Esophagus squamous epithelium (tissue), 5 donors: ENCODE measurements at regions not wholly inside any gene's neighbourhood (a gene's known extent, or its start where the extent isn't known, plus 50 kb on each side); places are given as distances from the start of the nearest gene placed in this dataset.

ENCODE experiments used
- DNase-seq: peaks from one replicate; lab custom pipeline; 2025; lab: John Stamatoyannopoulos, UW
- H3K27ac ChIP-seq, 4 donors: fragments of 200-600 bp; sonication (generic); one replicate each; pipeline ENCODE4 v1.5.1; 2016 to 2019; ENCODE audit warnings: mild to moderate bottlenecking in 1 of 4
- H3K27me3 ChIP-seq, 4 donors: fragments of 200-600 bp; sonication (generic); 1 replicate in 3 of 4; 2 replicates in 1 of 4; pipeline versions ENCODE4 v1.5.1 to v1.6.0; 2017 to 2021; ENCODE audit warnings: antibody characterized with exemption in 1 of 4
- H3K36me3 ChIP-seq, 3 donors: fragments of 200-600 bp; sonication (generic); one replicate each; pipeline ENCODE4 v1.5.1; 2016 to 2019
- H3K4me1 ChIP-seq, 3 donors: fragments of 200-600 bp; sonication (generic); one replicate each; pipeline ENCODE4 v1.5.1; 2017 to 2019
- H3K4me3 ChIP-seq, 4 donors: fragments of 200-600 bp; sonication (generic); 1 replicate in 3 of 4; 2 replicates in 1 of 4; pipeline ENCODE4 v1.5.1; 2016 to 2019; ENCODE audit warnings: mild to moderate bottlenecking in 2 of 4, moderate library complexity in 1 of 4
- H3K9me3 ChIP-seq, 3 donors: fragments of 200-600 bp; sonication (generic); one replicate each; pipeline ENCODE4 v1.5.1; 2016 to 2019
- POLR2A ChIP-seq, 4 donors: fragments of 450-650 bp; IDR thresholded peaks; one replicate each; pipeline ENCODE4 v1.6.1; 2017; ENCODE audit warnings: antibody characterized with exemption in 4 of 4, mild to moderate bottlenecking in 4 of 4, moderate library complexity in 3 of 4
- WGBS, 2 donors: methylation state at CpG; one replicate each; pipeline ENCODE4 v1.1.5; 2018; 5-methylcytosine and 5-hydroxymethylcytosine counted together
- intact Hi-C: fragments of 100-400 bp; cut with DNase I; formaldehyde crosslinking; loops from one replicate; pipeline ENCODE4 v1.15.0; 2022
- TF ChIP-seq, protein P1 (sequence below), 6 experiments: fragments of 450-650 bp in 4 of 6; fragments of 200-600 bp in 2 of 6; sonication (generic) in 2 of 6; IDR thresholded peaks; one replicate each; pipeline ENCODE4 v1.5.1; 2016 to 2019; ENCODE audit warnings: antibody characterized with exemption in 6 of 6, mild to moderate bottlenecking in 4 of 6, moderate library complexity in 4 of 6
- donor health status: DM: yes; HTN: yes; CAD: no.

DNA sequence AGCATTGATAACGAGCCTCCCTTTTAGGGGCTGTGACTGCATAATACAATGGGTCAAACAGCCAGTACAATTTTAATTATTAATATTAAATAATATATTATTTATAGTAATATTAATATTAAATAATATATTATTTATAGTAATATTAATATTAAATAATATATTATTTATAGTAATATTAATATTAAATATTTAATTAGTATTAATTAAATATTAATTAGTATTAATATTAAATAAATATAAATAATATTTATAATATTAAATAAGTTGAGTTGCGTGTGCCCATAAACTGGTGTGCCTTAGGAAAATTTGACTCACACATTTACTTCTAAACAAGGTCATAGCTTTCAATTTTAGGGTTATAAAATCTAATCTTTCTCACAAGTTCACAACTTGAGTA, 509.3 kb upstream of the RGS18 start:
- TF ChIP-seq POLR2A (IDR thresholded peaks at IDR 0.05) = no peak
- TF ChIP-seq, protein P1, sequence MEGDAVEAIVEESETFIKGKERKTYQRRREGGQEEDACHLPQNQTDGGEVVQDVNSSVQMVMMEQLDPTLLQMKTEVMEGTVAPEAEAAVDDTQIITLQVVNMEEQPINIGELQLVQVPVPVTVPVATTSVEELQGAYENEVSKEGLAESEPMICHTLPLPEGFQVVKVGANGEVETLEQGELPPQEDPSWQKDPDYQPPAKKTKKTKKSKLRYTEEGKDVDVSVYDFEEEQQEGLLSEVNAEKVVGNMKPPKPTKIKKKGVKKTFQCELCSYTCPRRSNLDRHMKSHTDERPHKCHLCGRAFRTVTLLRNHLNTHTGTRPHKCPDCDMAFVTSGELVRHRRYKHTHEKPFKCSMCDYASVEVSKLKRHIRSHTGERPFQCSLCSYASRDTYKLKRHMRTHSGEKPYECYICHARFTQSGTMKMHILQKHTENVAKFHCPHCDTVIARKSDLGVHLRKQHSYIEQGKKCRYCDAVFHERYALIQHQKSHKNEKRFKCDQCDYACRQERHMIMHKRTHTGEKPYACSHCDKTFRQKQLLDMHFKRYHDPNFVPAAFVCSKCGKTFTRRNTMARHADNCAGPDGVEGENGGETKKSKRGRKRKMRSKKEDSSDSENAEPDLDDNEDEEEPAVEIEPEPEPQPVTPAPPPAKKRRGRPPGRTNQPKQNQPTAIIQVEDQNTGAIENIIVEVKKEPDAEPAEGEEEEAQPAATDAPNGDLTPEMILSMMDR (IDR thresholded peaks at IDR 0.05) = no peak
- intact Hi-C loops = no loop called here
- 77 to 78% methylated on average over 2 of the region's 2 CpGs for WGBS, 2 donors
- Histone ChIP-seq H3K9me3 (no peaks in the 10 kb centered on the region), H3K4me3 (no peak overlapping the region), H3K36me3 (no peaks in the 10 kb centered on the region), H3K27me3 (no peaks in the 10 kb centered on the region), H3K4me1 (no peaks in the 10 kb centered on the region), H3K27ac (no peak overlapping the region)
- no peak for DNase-seq

- no peak for DNase-seq
- TF ChIP-seq, protein P1 (IDR thresholded peaks at IDR 0.05) = no peak
- 65 to 77% methylated on average over 1 of the region's 1 CpG for whole genome bisulfite sequencing, 2 donors
These were observed 496.2 kb upstream of the RGS18 start for GRCh38 chr1:191662051-191662450.

DNA sequence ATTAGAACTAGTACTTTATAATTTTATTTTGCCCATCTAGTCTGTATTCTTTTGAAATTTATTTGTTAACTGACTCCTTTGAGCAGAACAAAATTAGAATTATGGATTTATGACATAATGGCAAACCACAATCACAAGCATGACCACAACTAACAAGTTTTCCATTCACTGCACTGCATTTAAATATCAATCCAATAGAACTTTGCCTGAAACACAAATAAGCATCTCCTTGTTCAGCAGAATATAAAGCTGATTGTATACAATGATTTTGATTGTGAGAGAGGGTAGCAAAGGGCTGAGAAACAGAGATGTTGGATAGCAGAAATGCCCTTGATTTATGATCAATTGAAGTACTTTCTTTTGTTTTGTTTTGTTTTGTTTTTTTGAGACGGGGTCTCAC, 495.5 kb upstream of the RGS18 start:
- no peak for TF ChIP-seq POLR2A (IDR thresholded peaks at IDR 0.05)
- TF ChIP-seq, protein P1 (IDR thresholded peaks at IDR 0.05) = no peak
- no peak overlapping the region for H3K27ac ChIP-seq
- DNase-seq = no peak
- no peak overlapping the region for H3K4me3 ChIP-seq
- 70 to 72% methylated on average over 1 of the region's 1 CpG for WGBS, 2 donors
- no peaks in the 10 kb centered on the region for H3K9me3 ChIP-seq
- no peaks in the 10 kb centered on the region for H3K4me1 ChIP-seq
- intact Hi-C loops = no loop called here
- no peaks in the 10 kb centered on the region for H3K27me3 ChIP-seq
- no peaks in the 10 kb centered on the region for H3K36me3 ChIP-seq

More at GRCh38 chr1:191662051-191662450, 496.2 kb upstream of the RGS18 start:
- no peaks in the 10 kb centered on the region for H3K9me3 ChIP-seq
- no peaks in the 10 kb centered on the region for H3K27me3 ChIP-seq
- H3K4me3 ChIP-seq = no peak overlapping the region
- no peak overlapping the region for H3K27ac ChIP-seq
- H3K36me3 ChIP-seq = no peaks in the 10 kb centered on the region
- no peaks in the 10 kb centered on the region for H3K4me1 ChIP-seq
- intact Hi-C loops = no loop called here

DNA sequence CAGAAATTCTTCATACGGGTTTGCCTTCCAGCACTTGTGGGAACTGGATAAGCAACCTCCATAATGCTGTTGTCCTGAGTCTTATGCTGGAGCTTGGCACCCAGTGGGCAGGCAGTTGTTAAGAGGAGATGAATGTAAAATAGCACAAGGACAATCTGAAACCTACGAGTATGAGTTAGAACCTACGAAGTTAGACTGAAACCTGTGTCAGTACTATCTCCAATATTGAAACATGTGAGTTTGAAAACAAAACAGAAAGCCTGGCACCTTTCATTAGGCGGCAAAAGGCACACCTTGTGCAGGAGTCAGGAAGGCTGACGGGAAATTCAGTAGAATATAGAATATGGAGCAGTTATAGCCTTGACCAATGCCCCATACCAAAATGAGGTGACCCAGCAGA, 489.7 kb upstream of the RGS18 start:
- Histone ChIP-seq H3K9me3 (no peaks in the 10 kb centered on the region), H3K27ac (no peak overlapping the region), H3K36me3 (no peaks in the 10 kb centered on the region), H3K4me3 (no peak overlapping the region), H3K4me1 (no peaks in the 10 kb centered on the region), H3K27me3 (no peaks in the 10 kb centered on the region)
- DNase-seq = no peak
- TF ChIP-seq POLR2A (IDR thresholded peaks at IDR 0.05) = no peak
- TF ChIP-seq, protein P1 (IDR thresholded peaks at IDR 0.05) = no peak
- intact Hi-C loops = no loop called here
- 70% methylated on average over 5 of the region's 5 CpGs for WGBS, 2 donors

- H3K36me3 ChIP-seq = no peaks in the 10 kb centered on the region
- no peaks in the 10 kb centered on the region for H3K9me3 ChIP-seq
- H3K27me3 ChIP-seq = no peaks in the 10 kb centered on the region
- H3K4me1 ChIP-seq = no peaks in the 10 kb centered on the region
- TF ChIP-seq POLR2A (IDR thresholded peaks at IDR 0.05) = no peak
- TF ChIP-seq, protein P1 (IDR thresholded peaks at IDR 0.05) = no peak
- 52 to 55% methylated on average over 2 of the region's 2 CpGs for WGBS, 2 donors
- H3K27ac ChIP-seq = no peak overlapping the region
- intact Hi-C loops = no loop called here
- DNase-seq = no peak
- H3K4me3 ChIP-seq = no peak overlapping the region
These were observed 488.6 kb upstream of the RGS18 start for GRCh38 chr1:191669629-191670028.
